GM15510 (cell line): ENCODE measurements at regions not wholly inside any gene's neighbourhood (a gene's known extent, or its start where the extent isn't known, plus 50 kb on each side); places are given as distances from the start of the nearest gene placed in this dataset.

Source experiments
- POLR2A ChIP-seq: IDR thresholded peaks from 3 replicates; pipeline ENCODE4 v1.6.1; 2011; ENCODE audit warnings: borderline replicate concordance; ENCODE audit not compliant: insufficient read length; ENCODE audit errors: extremely low read depth

DNA sequence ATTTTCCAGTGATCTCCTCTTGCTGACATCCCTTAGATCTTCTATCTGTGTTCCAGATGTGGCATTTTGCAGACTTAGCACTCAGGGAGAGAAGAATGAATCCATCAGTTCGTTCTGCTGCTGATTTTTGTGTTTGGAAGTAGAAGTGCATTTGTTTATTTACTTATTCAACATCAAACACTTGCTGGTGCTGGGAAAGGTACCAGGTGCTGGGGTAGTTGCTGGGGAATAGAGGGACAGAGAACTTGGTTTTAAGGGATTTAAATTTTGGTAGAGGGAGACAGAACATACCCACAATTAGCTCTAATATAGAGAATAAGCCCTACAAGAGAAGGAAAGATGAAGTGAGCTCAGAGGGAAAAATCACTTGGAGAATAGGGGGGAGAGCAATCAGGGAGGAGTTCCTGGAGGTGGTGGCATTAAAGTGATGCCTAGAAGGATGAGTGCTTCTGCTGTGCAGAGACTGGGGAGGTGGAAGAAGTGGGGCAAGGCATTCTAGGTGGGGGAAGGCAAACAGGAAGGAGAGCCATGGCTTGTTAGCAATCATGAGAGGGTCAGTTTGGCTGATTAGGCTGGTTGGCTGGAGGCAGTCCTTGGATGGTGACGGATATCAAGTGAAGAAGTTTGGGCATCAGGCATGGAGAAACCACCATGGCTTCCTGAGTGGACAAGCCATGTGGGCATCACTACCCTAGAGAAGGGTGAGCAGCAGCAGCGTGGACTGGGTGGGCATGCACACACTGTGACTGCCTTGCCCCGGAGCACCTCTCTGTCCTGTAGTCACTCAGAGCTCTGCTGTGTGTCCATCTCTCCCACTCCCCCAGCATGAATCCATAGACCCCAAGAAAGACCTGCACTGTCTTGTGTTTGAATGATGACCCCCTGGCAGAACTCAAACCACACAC, 197.3 kb downstream of the OPA1 start:
- TF ChIP-seq POLR2A: no peak

DNA sequence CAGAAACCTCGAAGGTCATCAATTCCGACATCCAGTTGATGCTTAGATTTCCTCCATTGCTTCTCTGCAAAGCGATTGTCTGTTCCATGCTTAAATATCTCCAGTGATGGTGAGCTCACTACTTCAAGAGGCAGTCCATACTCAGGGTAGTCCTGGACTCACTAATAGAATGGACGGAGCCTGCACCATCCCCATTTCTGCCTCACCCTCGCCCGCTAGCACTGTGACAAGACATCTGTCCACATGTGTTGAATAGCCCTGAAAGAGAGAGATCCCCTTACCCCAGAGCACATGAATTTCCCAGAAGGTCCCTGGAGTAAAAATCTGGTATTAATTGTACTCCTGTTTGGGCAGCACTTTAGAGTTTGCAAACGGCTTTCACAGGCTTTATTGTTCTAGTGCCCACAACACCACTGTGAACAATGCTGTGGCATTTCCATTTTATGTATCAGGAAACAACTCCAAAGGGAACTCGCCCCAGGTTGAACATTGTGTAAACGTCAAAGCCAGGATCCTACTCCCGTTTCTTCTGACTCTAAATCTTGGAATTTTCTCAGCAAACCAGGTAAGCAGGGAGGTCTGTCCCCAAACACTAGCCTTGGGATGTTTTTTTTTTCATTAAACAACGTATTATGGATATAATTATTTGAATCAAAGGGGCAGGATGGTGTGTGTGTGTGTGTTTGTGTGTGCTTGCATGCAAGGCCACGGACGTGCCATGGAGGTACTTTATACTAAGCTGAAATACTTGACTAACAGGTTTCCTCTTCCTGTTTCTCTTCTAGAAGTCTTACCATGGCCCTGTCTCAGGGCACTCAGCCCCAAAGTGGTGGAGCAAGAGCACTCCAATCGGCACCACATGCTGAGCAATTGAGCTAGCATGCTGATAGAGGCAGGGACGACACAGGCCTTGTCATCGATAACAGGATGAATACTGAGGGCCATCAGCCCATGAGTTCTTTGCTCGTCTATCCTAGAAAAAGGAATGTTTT, 198.3 kb downstream of the OPA1 start:
- no peak for TF ChIP-seq POLR2A

DNA sequence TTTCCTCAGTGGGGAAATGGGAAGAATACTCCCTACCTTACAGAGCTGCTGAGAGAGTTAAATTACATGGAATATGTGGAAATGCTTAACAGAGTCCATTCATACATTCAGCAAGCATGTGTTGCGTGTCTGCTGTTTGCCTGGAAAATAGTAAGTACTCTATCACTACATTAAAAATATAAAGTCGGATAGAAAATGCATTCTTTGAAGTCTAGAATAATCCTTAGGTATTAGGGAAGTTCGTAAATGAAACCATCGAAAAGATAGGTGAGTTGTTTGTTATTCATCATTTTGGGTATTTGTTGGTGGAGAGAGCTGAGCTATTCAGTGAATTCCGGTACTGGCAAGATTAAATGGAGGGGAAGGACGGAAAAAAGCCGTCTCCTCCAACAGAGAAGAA, 200.1 kb downstream of the OPA1 start:
- TF ChIP-seq POLR2A: no peak

DNA sequence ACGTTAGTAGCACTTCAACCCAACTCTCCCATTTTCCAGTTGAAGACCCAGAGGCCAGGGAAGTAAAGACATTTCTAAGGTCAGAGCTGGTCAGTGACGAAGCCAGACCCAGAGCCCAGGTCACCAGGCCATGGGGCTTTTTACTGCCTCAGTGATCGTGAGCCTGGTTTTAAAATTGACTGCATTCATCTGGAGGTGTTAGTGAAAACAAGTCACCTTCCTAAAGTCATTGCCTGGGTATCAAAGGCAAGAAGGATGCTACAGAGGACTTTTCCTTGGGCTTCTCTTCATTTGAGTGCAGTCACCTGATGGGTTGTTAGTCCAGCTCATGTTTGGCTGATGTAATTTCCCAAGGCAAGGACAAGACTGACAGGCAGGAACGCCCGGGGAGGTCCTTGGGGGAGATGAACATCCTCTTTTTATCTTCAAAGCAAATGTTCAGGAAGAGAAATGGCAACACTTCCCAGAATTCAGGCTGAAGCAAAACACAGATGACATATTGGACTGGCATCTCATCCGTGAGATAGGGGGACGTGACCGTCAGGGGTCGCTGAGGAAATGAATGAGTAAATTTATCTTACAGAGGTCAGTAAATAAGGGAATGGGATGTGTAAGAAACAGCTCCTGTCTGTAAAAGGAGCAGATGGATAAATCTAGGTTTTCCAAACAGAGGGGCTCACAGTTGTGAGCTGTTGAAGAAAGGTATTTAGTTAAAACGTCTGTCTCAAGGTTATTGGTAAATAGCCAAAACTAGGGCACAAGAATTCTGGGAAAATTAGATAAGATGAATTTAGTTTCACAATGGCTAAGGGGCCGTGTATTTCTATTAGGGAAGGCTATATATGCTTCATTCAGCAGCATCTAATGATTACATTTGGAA, 201.2 kb downstream of the OPA1 start:
- TF ChIP-seq POLR2A: no peak

DNA sequence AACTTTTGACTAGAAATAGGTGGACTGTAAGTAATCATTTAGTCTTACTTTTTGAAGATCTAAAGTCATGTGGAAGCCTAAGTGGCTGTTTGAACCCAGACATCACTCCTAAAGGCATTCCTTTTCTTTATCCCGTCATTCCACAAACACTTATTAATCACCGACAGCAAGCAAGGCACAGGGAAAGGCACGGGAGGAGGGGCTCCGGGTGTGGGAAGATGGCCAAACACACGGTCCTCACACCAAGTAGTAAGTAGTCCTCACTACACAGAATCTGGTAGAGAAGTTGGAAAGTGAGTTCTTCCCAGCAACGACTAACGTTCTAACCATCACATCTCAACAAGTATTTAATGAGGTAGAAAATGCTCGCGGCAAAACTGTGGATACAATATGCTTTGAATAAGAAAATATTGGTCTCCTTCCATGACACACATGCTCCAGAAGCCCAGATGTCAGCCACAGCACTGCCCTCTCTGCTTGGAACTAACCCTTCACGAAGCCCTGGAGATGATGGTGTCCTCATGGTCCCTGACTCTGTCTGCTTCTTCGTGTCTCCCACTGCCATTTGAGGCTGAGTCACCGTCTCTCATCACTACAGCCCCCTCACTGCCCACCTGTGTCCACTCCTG, 202.2 kb downstream of the OPA1 start:
- no peak for TF ChIP-seq POLR2A

DNA sequence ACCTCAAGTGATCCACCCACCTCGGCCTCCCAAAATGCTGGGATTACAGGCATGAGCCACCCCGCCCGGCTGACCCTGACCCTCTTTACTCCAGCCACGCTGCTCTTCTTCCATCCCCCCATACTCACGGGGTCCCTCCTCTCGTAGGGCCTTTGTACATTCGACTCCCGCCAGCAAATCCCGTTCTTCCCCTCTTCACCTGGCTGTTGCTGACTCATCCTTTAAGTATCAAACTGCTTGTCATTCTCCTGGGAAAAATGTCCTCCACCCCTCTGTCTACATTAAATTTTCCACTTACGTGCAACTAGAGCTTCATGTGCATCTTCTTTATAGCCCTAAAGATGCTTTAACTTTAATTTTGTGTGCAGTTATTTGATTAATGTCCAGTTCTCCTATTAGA, 203.1 kb downstream of the OPA1 start:
- no peak for TF ChIP-seq POLR2A

DNA sequence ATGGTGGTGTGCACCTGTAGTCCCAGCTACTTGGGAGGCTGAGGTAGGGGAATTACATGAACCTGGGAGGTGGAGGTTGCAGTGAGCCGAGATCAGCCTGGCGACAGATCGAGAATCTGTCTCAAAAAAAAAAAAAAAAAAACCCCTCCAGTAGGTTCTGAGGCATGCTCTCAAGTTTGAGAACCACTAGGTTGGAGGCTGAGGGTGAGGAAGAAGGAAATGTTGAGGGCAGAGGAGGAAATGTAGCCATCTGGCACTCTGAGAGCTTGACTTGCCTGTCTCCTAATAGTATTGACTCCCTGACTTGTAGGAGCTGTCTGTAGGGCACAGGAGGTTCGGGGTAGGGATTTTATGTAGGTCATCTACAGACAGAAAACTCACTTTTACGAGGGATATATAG, 204.6 kb downstream of the OPA1 start:
- TF ChIP-seq POLR2A: no peak

DNA sequence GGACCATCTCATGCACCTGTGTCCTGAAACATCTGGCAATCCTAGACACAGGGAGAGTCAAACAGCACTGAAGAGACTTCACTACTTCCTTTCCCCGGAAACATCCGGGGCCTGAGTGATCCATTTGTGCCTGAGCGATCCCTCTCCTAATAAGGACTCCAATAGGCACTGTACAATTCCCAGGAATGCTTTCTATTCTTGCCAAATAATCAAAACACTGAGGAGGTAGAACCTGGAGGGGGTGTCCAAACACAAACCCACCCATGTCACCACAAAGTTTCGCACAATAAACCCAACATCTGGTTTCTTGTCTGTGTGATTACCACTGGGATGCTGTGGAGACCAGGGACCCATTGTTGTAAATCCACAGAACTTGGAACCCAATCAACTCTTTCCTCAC, 205.0 kb downstream of the OPA1 start:
- TF ChIP-seq POLR2A: no peak

DNA sequence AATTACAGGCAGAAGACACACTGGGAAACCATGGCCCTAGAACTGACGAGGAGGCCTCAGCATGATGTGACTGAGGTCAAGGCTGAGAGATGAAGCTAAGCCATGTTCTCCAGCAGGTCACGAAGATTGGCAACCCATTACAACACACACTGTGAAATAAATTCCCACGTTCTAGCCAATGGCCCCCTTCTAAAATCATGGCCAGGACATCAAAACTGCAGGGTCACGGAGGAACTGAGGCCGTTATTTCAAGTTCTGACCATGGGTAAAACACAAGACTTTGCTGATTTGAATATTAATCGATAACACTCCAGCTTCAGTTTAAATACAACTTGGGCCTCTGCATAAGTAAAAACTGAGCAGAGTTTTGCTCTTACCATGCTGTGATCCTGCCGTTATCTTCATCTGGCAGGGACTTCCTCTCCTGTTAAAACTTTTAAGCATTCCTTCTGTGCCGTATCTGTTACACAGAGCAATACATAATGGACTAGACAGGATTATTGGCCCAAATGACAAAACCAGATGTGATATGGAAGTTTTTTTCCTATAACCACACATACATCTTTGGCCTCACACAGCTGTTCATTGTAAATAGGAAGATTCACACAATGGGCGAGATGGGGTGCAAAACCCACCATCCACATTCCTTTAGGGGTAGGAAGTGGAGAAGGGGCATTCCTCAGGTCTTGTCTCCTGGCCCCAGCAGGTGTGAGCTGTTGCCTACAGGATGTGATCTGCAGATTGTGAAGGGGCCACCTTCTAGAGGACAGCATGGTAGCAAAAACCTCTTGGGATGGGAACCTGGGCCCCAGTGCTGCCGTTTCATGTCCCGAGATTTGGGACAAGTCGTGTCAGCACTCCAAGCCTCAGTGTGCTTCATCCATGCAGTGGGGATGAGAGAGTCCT, 207.4 kb downstream of the OPA1 start:
- no peak for TF ChIP-seq POLR2A

DNA sequence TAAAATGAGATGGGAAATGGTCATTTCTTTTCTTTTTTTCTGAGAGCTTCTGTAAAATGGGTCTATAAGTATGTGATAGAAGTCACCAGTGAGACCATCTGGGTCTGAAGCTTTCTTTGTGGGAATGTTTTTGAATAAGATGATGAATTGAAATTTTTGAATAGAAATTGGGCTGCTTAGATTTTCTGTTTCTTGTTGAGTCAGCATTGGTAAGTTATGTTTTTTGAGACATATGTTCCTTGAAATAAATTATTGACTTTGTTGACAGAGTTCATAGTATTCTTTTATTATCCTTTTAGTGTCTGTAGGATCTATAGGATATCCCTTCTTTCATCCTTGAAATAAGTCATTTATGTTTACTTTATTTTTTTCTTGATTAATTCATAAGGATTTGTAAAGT, 208.1 kb downstream of the OPA1 start:
- TF ChIP-seq POLR2A: no peak

DNA sequence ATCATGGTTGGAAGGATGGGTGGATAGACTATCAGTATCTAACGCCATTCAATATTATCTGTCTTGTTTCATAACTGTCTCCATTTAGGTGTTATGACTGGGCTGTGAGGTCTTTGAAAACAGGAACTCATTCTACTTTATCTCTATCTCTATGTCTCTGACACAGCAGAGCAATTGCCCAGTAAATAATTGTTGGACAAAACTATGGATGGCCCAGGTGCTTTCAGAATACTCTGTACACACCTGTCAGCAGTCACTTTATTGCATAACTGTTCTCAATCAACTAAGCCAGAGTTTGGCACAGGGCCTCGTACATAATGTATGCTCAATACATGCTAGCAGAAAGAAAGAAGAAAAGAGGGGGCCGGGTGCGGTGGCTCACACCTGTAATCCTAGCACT, 210.3 kb downstream of the OPA1 start:
- no peak for TF ChIP-seq POLR2A

DNA sequence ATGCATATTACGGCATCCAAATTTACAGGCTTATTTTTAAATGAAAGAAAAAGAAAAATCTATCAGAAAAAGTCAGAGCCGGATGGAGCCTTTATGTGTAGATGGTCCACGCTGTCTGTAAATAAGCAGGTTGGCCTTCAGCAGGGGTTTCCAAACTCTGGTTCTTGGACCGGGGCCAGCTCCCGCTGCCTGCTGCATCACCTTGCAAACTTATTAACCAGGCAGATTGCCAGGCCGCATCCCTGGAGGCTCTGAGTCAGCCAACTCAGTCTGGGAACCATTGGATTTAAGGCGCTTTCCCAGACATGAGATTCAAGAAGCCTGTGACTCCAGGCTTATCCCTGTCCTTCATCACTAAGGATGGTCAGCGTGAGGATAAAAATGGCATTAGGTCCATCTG, 212.4 kb downstream of the OPA1 start:
- TF ChIP-seq POLR2A: no peak

DNA sequence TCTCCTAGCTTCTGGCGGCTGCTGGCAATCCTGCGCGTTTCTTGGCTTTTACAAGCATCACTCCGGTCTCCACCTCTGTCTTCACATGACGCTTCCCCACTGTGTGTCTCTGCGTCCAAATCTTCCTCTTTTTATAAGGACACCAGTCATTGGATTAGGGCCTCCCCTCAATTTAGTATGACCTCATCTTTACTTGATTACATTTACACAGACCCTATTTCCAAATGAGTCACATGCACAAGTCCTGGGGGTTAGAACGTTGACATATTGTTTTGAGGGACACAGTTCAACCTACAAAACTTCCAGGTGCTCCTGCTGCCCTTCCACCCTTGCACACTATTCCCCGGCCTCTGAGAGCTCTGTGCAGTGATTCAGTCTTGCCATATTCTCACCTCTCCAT, 215.3 kb downstream of the OPA1 start:
- no peak for TF ChIP-seq POLR2A

DNA sequence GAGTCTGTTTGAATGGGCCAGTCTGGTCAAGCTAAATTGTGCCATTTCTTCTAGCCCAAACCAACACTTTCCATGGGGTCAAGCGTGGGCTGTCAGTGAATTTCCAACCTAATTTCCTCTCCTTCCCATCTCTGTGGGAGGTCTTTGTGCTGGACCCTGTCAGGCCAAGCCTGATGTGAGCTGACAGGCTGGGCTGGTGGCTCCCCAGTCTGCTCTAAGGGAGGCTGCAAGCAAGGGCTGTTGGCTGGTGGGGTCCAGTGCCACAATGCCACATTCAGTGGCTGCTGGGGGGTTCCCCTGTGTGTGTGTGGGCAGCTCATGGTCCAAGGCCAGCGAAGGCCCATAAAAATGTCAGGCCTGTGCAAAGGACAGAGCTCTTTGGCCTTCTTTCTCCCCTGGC, 216.1 kb downstream of the OPA1 start:
- no peak for TF ChIP-seq POLR2A
